Heart left ventricle (tissue), 16 donors: ENCODE measurements at regions not wholly inside any gene's neighbourhood (a gene's known extent, or its start where the extent isn't known, plus 50 kb on each side); places are given as distances from the start of the nearest gene placed in this dataset.

Experiments
- ATAC-seq, 4 donors: fragments of 200-7000 bp; cut with Tn5 transposase; one replicate each; pipeline ENCODE4 v1.9.1; 2020 to 2022; ENCODE audit warnings: moderate library complexity in 4 of 4, mild to moderate bottlenecking in 3 of 4, moderate number of reproducible peaks in 1 of 4
- DNase-seq, 5 donors: peaks; one replicate each; pipeline ENCODE4 v3.0.0-alpha.2; 2020
- H3K27ac ChIP-seq, 12 donors: fragments of 200-600 bp; sonication (generic) in 4 of 12; one replicate each; pipeline versions ENCODE4 v1.5.0 to v1.8.0; 2016 to 2022; ENCODE audit warnings: mild to moderate bottlenecking in 2 of 12
- H3K27me3 ChIP-seq, 9 donors: fragments of 200-600 bp; sonication (generic) in 2 of 9; one replicate each; pipeline versions ENCODE4 v1.5.1 to v1.8.0; 2016 to 2022; ENCODE audit warnings: mild to moderate bottlenecking in 3 of 9
- H3K36me3 ChIP-seq, 9 donors: fragments of 200-600 bp; sonication (generic) in 2 of 9; one replicate each; pipeline versions ENCODE4 v1.5.0 to v1.8.0; 2018 to 2022; ENCODE audit warnings: mild to moderate bottlenecking in 2 of 9
- H3K4me1 ChIP-seq, 12 donors: fragments of 200-600 bp; sonication (generic) in 4 of 12; one replicate each; pipeline versions ENCODE4 v1.5.0 to v1.8.0; 2016 to 2022; ENCODE audit warnings: mild to moderate bottlenecking in 3 of 12
- H3K4me3 ChIP-seq, 12 donors: fragments of 200-600 bp; sonication (generic) in 4 of 12; one replicate each; pipeline versions ENCODE4 v1.5.0 to v1.8.0; 2017 to 2022; ENCODE audit warnings: mild to moderate bottlenecking in 9 of 12, moderate library complexity in 4 of 12
- H3K9me3 ChIP-seq, 12 donors: fragments of 200-600 bp; sonication (generic) in 4 of 12; one replicate each; pipeline versions ENCODE4 v1.5.0 to v1.8.0; 2016 to 2022; ENCODE audit warnings: mild to moderate bottlenecking in 1 of 12
- POLR2A ChIP-seq, 2 donors: fragments of 450-650 bp; IDR thresholded peaks; one replicate each; pipeline ENCODE4 v1.6.1; 2017; ENCODE audit warnings: antibody characterized with exemption in 2 of 2, mild to moderate bottlenecking in 2 of 2, moderate library complexity in 2 of 2
- WGBS, 4 donors: extraction: QIAGEN DNeasy Blood & Tissue Kit in 2 of 4; methylation state at CpG; one replicate each; pipeline versions ENCODE4 v1.1.5 to v1.1.7; 2013 to 2018; 5-methylcytosine and 5-hydroxymethylcytosine counted together
- intact Hi-C, 10 donors: fragments of 100-400 bp; cut with DNase I; formaldehyde crosslinking; loops; one replicate each; pipeline versions ENCODE4 v1.11.1 to v1.14.2; 2022
- TF ChIP-seq, protein P1 (sequence below), 12 donors: fragments of 200-600 bp; sonication (generic) in 4 of 12; IDR thresholded peaks; one replicate each; pipeline versions ENCODE4 v1.5.0 to v1.8.0; 2018 to 2022; ENCODE audit warnings: antibody characterized with exemption in 12 of 12, mild to moderate bottlenecking in 5 of 12
- donor health status: ischemic (EF 13 %, LVEDD 7.1; RV severe dilation, severe dysfunction).
- donor health status: healthy with polysubstance abuse.
- donor health status: DM: no; HTN: yes; CAD: no.
- donor health status: DM: no; HTN: no; CAD: no.
- donor health status: ischemic (EF 25% LVEDD 6.9; RV normal size, moderate dysfunction).
- donor health status: ischemic (EF 25% LVEDD 5.7; RV mildly dilated, moderate dysfunction).
- donor health status: healthy.
- donor health status: DM: yes; HTN: yes; CAD: no.
- donor health status: ischemic (EF 35%, LVEDD 5.7; RV mildly dilated, moderate dysfunction).
- donor health status: nonischemic (EF 11% LVEDD 7.7; RV severe dilation, severe dysfunction).
- donor health status: DM: yes; HTN: yes; CAD: no.
- donor health status: PGD.
- donor health status: ischemic (EF 29% LVEDD 5.4; RV normal size, mild dysfunction).
- donor health status: nonischemic (EF 23%, LVEDD 6.1; RV moderate dilation, normal function).

DNA sequence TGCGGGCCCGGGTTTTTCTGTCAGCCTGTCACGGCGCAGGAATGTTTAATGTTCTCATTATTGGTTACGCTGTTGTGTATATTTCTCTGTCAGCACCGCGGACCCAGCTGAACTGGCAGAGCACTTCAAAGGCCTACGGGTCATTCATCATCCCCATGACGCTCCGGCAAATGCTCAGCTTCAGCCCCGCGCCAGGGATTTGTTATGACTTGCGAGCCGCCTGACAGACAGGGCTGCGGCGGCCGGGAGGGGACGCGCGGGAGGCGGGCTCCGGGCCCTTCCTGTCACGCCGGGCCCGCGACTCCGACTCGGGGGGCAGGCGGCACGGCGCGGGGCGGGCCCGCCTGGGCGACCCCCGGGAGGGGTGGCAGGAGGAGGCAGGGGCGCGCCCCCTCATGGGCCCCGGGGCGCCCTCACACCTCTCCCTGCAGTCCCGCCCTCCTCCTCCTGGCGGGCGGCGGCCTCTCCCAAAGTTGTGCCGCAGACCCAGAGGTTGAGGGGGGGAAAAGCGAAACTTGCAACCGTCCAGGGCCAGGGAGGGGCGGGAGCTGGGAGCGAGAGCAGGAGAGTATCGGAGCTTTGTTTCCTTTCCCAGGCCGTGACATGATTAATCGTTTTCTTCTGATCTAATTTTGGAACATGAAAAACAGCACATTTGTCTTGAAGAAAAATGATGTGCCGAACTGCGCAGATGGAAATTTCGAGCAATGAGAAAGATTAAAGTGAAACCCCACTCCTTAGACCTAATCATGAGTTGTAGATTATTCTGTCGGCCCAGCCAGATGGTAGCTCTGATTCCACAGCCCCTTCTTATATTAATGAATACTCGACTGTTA is 59.3 kb upstream of the COMTD1 start:
- peak overlapping the region; percentile 76 to 96 (median 90) for H3K27ac ChIP-seq
- peak overlapping the region; percentile 16 to 73 (median 64) for H3K4me3 ChIP-seq
- TF ChIP-seq, protein P1, sequence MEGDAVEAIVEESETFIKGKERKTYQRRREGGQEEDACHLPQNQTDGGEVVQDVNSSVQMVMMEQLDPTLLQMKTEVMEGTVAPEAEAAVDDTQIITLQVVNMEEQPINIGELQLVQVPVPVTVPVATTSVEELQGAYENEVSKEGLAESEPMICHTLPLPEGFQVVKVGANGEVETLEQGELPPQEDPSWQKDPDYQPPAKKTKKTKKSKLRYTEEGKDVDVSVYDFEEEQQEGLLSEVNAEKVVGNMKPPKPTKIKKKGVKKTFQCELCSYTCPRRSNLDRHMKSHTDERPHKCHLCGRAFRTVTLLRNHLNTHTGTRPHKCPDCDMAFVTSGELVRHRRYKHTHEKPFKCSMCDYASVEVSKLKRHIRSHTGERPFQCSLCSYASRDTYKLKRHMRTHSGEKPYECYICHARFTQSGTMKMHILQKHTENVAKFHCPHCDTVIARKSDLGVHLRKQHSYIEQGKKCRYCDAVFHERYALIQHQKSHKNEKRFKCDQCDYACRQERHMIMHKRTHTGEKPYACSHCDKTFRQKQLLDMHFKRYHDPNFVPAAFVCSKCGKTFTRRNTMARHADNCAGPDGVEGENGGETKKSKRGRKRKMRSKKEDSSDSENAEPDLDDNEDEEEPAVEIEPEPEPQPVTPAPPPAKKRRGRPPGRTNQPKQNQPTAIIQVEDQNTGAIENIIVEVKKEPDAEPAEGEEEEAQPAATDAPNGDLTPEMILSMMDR (IDR thresholded peaks at IDR 0.05): peak in 10 of 12 donors; percentile 15 to 54 (median 38)
- TF ChIP-seq POLR2A (IDR thresholded peaks at IDR 0.05): peak in 1 of 2 donors; percentile 63
- intact Hi-C loops: loop anchor here in 8 of 10 donors (5.0 to 10.0 kb wide), 5 partner anchors 97 to 742 kb away; no protein-coding TSS in a partner anchor
- WGBS, 4 donors: 1 to 2% (median 2%) methylated on average over 37 to 57 of the region's 57 CpGs
- H3K27me3 ChIP-seq: peaks cover 0 to 5% (median 0%) of the 10 kb centered on the region in 9 donors
- H3K36me3 ChIP-seq: no peaks in the 10 kb centered on the region
- ATAC-seq: peak; percentile 50 to 89 (median 82)
- H3K4me1 ChIP-seq: peaks cover 0 to 28% (median 19%) of the 10 kb centered on the region in 12 donors
- H3K9me3 ChIP-seq: peaks cover 0 to 13% (median 0%) of the 10 kb centered on the region in 12 donors
- peak; percentile 77 to 88 (median 85) for DNase-seq

DNA sequence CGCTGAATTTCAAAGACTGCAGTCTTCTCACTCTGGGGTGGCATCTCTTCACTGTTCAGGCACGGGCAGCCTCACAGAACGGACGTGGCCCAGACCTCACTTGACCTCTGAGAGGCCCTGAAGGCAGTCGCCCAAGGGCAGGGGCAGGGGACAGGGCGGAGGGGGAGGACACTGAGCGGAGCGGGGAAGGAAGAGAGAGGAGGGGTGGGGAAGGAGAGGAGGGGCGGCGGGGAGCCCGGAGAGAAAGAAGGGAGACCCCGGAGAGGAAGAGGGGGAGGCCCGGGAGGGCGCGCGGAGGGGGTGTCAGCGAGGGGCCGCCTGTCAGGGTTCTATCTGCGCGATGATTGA is 58.7 kb upstream of the COMTD1 start:
- peak; percentile 46 to 75 (median 53) for DNase-seq

DNA sequence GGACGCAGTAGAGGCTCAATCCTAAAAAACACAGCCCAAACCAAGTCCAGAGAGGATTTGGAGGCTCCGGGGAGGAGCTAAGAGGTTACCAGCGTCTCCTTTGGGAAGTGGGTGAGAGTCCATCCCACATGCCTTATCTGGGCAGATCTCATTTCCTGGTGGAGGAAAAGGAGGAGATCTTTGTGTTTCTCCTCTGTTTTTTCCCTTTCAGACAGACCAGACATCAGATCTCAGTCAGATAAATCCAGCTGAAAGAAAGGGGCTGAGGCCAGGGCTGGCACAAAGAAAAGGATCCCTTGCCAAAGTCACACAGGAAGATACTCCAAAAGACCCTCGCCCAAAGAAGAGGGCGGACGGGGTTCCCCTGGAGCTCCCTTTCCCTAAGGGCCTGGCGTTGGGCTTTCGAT is 58.3 kb upstream of the COMTD1 start:
- peaks cover 0 to 28% (median 19%) of the 10 kb centered on the region in 12 donors for H3K4me1 ChIP-seq
- intact Hi-C loops: loop anchor here in 6 of 10 donors (5.0 to 10.0 kb wide), 3 partner anchors 98 to 741 kb away; no protein-coding TSS in a partner anchor
- ATAC-seq: no peak
- DNase-seq: no peak
- H3K36me3 ChIP-seq: no peaks in the 10 kb centered on the region
- H3K9me3 ChIP-seq: peaks cover 0 to 9% (median 0%) of the 10 kb centered on the region in 12 donors
- H3K4me3 ChIP-seq: peak overlapping the region in 6 of 12 donors; percentile 56 to 68 (median 64)
- peaks cover 0 to 5% (median 0%) of the 10 kb centered on the region in 9 donors for H3K27me3 ChIP-seq
- peak overlapping the region; percentile 76 to 96 (median 90) for H3K27ac ChIP-seq
- no peak for TF ChIP-seq POLR2A (IDR thresholded peaks at IDR 0.05)
- TF ChIP-seq, protein P1 (IDR thresholded peaks at IDR 0.05): no peak
- WGBS, 4 donors: 44 to 62% (median 45%) methylated on average over 8 of the region's 8 CpGs

More for the DNA sequence above, 58.7 kb upstream of the COMTD1 start:
- TF ChIP-seq POLR2A (IDR thresholded peaks at IDR 0.05): no peak
- TF ChIP-seq, protein P1 (IDR thresholded peaks at IDR 0.05): no peak
- Histone ChIP-seq H3K4me1 (peaks cover 0 to 28% (median 19%) of the 10 kb centered on the region in 12 donors), H3K27me3 (peaks cover 0 to 5% (median 0%) of the 10 kb centered on the region in 9 donors), H3K36me3 (no peaks in the 10 kb centered on the region), H3K9me3 (peaks cover 0 to 12% (median 0%) of the 10 kb centered on the region in 12 donors), H3K4me3 (peak overlapping the region; percentile 16 to 73 (median 64)), H3K27ac (peak overlapping the region; percentile 76 to 96 (median 90))
- peak in 3 of 4 donors; percentile 58 to 61 (median 58) for ATAC-seq
- intact Hi-C loops: loop anchor here in 6 of 10 donors (5.0 to 10.0 kb wide), 3 partner anchors 98 to 740 kb away; no protein-coding TSS in a partner anchor
- WGBS, 4 donors: 5 to 12% (median 9%) methylated on average over 20 of the region's 20 CpGs

DNA sequence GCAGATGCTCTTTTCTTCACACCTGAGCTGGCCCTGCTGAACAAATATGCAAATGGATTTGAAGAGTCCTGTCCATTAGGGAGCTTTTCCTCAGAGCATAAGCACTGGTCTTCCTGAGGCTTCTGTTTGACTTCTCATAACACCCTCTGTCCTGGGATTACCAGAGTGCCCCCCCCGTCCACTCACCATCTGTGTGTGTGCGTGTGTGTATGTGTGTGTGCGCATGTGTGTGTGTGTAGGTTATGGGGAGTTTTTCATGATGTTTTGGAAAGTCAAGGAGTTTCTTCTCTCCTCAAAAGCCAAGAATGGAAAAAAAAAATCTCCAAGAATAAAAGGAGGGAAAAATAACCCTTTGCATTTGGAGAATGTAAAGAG is 57.7 kb upstream of the COMTD1 start:
- Histone ChIP-seq H3K4me3 (no peak overlapping the region), H3K36me3 (no peaks in the 10 kb centered on the region), H3K9me3 (peaks cover 0 to 9% (median 0%) of the 10 kb centered on the region in 12 donors), H3K4me1 (peaks cover 0 to 28% (median 19%) of the 10 kb centered on the region in 12 donors), H3K27me3 (peaks cover 0 to 5% (median 0%) of the 10 kb centered on the region in 9 donors), H3K27ac (peak overlapping the region in 5 of 12 donors; percentile 76 to 95 (median 90))
- DNase-seq (no peak), ATAC-seq (no peak)
- TF ChIP-seq, protein P1 (IDR thresholded peaks at IDR 0.05): no peak
- no peak for TF ChIP-seq POLR2A (IDR thresholded peaks at IDR 0.05)
- 95 to 98% (median 95%) methylated on average over 3 of the region's 3 CpGs for WGBS, 4 donors
- intact Hi-C loops: loop anchor here in 6 of 10 donors (5.0 to 10.0 kb wide), 3 partner anchors 99 to 741 kb away; no protein-coding TSS in a partner anchor
